ENCODE measurements at regions not wholly inside any gene's neighbourhood (a gene's known extent, or its start where the extent isn't known, plus 50 kb on each side); places are given as distances from the start of the nearest gene placed in this dataset.
"Not testable (repeated sequence)": the region's sequence is repeated elsewhere in the genome, so short reads cannot be mapped to it uniquely, and the experiment has no call there.

- FAIRE-seq (no peak), DNase-seq (no peak), ATAC-seq (no peak)
- no peak overlapping the region for H3K27ac ChIP-seq
- no peaks in the 10 kb centered on the region for H3K36me3 ChIP-seq
- TF ChIP-seq CTCF (IDR thresholded peaks at IDR 0.05), result no peak
- H3K27me3 ChIP-seq, result no peaks in the 10 kb centered on the region
- WGBS, 2 donors, result 38 to 69% methylated on average over 7 to 9 of the region's 10 CpGs
- no peak overlapping the region for H3K4me3 ChIP-seq
- no peaks in the 10 kb centered on the region for H3K9me3 ChIP-seq
- H3K4me1 ChIP-seq, result no peaks in the 10 kb centered on the region
- intact Hi-C loops (cut with DNase I), result no loop called here
These were observed 101.3 kb downstream of the TMEM121 start for GRCh38 chr14:105627701-105628100.

- intact Hi-C loops (cut with DNase I), result not testable (repeated sequence)
These were observed 101.7 kb downstream of the TMEM121 start for GRCh38 chr14:105628126-105628525.

GRCh38 chr14:105628531-105629067 is 102.2 kb downstream of the TMEM121 start:
- intact Hi-C loops (cut with DNase I); H3K9me3 ChIP-seq; H3K4me1 ChIP-seq; FAIRE-seq; H3K4me3 ChIP-seq; H3K27ac ChIP-seq; H3K27me3 ChIP-seq; H3K36me3 ChIP-seq: not testable (repeated sequence)
- ATAC-seq (peak in 1 of 4 donors; percentile 38), DNase-seq (peak in 1 of 6 donors; percentile 41)
- WGBS, 2 donors, result 40 to 48% methylated on average over 8 to 10 of the region's 11 CpGs

More at GRCh38 chr14:105628126-105628525, 101.7 kb downstream of the TMEM121 start:
- H3K27ac ChIP-seq, H3K4me1 ChIP-seq, H3K36me3 ChIP-seq, H3K4me3 ChIP-seq, H3K9me3 ChIP-seq, ATAC-seq, H3K27me3 ChIP-seq, DNase-seq, FAIRE-seq: not testable (repeated sequence)
- 42 to 44% methylated on average over 4 of the region's 4 CpGs for WGBS, 2 donors

- FAIRE-seq; H3K27me3 ChIP-seq; intact Hi-C loops (cut with DNase I); H3K4me1 ChIP-seq; H3K4me3 ChIP-seq; H3K9me3 ChIP-seq; H3K36me3 ChIP-seq; H3K27ac ChIP-seq: not testable (repeated sequence)
- WGBS, 2 donors, result 50 to 60% methylated on average over 37 to 38 of the region's 38 CpGs
- ATAC-seq, result peak in 1 of 4 donors; percentile 18
- peak in 1 of 6 donors; percentile 51 for DNase-seq
These were observed 102.9 kb downstream of the TMEM121 start for GRCh38 chr14:105629091-105629885.

GRCh38 chr14:105629886-105630215 is 103.5 kb downstream of the TMEM121 start:
- H3K4me1 ChIP-seq, result no peaks in the 10 kb centered on the region
- no peaks in the 10 kb centered on the region for H3K27me3 ChIP-seq
- no peak overlapping the region for H3K27ac ChIP-seq
- TF ChIP-seq CTCF (IDR thresholded peaks at IDR 0.05), result no peak
- H3K4me3 ChIP-seq, result no peak overlapping the region
- WGBS, 2 donors, result 53 to 72% methylated on average over 3 of the region's 5 CpGs
- ATAC-seq (no peak), DNase-seq (no peak), FAIRE-seq (no peak)
- no peaks in the 10 kb centered on the region for H3K36me3 ChIP-seq
- no peaks in the 10 kb centered on the region for H3K9me3 ChIP-seq
- intact Hi-C loops (cut with DNase I), result no loop called here

- not testable (repeated sequence) for FAIRE-seq
- peak in 1 of 6 donors; percentile 26 for DNase-seq
These were observed 104.0 kb downstream of the TMEM121 start for GRCh38 chr14:105630293-105630934.

GRCh38 chr14:105630935-105631779 is 104.8 kb downstream of the TMEM121 start:
- H3K4me1 ChIP-seq; H3K27ac ChIP-seq; H3K27me3 ChIP-seq; H3K9me3 ChIP-seq; FAIRE-seq; H3K36me3 ChIP-seq; ATAC-seq; H3K4me3 ChIP-seq; intact Hi-C loops (cut with DNase I): not testable (repeated sequence)
- DNase-seq, result peak in 1 of 6 donors; percentile 22
- 67 to 81% methylated on average over 14 to 22 of the region's 24 CpGs for WGBS, 2 donors

More at GRCh38 chr14:105630293-105630934, 104.0 kb downstream of the TMEM121 start:
- H3K9me3 ChIP-seq; ATAC-seq; H3K27ac ChIP-seq; H3K27me3 ChIP-seq; intact Hi-C loops (cut with DNase I); H3K4me1 ChIP-seq; H3K36me3 ChIP-seq; H3K4me3 ChIP-seq: not testable (repeated sequence)
- WGBS, 2 donors, result 54 to 61% methylated on average over 5 to 6 of the region's 8 CpGs
